ENCODE measurements at regions not wholly inside any gene's neighbourhood (a gene's known extent, or its start where the extent isn't known, plus 50 kb on each side); places are given as distances from the start of the nearest gene placed in this dataset.
"Not testable (repeated sequence)": the region's sequence is repeated elsewhere in the genome, so short reads cannot be mapped to it uniquely, and the experiment has no call there.

- in situ Hi-C loops (cut with MboI): no loop called here
- no peak for DNase-seq
- Histone ChIP-seq H3K9ac (no peak overlapping the region), H3K36me3 (ENCODE audit: low read depth) (no peaks in the 10 kb centered on the region), H3F3A (ENCODE audit: insufficient read depth) (0 out of 2 replicates have a peak, but pooled peaks cover 8% of the 10 kb centered on the region), H3K9me3 (ENCODE audit: low read depth) (peaks cover 5% of the 10 kb centered on the region), H4K20me1 (ENCODE audit: insufficient read depth) (no peaks in the 10 kb centered on the region), H3K79me2 (ENCODE audit: insufficient read depth) (no peaks in the 10 kb centered on the region), H3K4me3 (no peak overlapping the region), H3K27ac (no peak overlapping the region), H3K4me1 (ENCODE audit: insufficient read depth) (peaks cover 12% of the 10 kb centered on the region), H2AFZ (no peak overlapping the region), H3K4me2 (ENCODE audit: unreplicated experiment) (no peak overlapping the region), H3K9me2 (ENCODE audit: insufficient read depth) (no peaks in the 10 kb centered on the region), H3K27me3 (replicated peaks; ENCODE audit: insufficient read depth) (no peaks in the 10 kb centered on the region)
- no peak for TF ChIP-seq EZH2 (IDR thresholded peaks at IDR 0.05; ENCODE audit: insufficient read depth, poor library complexity, severe bottlenecking)
- no peak for TF ChIP-seq EZH2phosphoT487 (IDR thresholded peaks at IDR 0.05; ENCODE audit: insufficient read depth, low read depth)
- WGBS, 2 experiments (ENCODE audit: low coverage in 1 of 2, low lambda C conversion rate in 2 of 2, missing lambda C conversion rate in 2 of 2): 26 to 48% methylated on average over 1 of the region's 1 CpG
Measured at GRCh38 chr6:101086473-101086872, 205.3 kb upstream of the ASCC3 start.

GRCh38 chr6:101088594-101088993 lies 207.5 kb upstream of the ASCC3 start:
- H3K9me2 ChIP-seq (ENCODE audit: insufficient read depth): no peaks in the 10 kb centered on the region
- no peak for DNase-seq
- no peak overlapping the region for H3K9ac ChIP-seq
- H3F3A ChIP-seq (ENCODE audit: insufficient read depth): 0 out of 2 replicates have a peak, but pooled peaks cover 8% of the 10 kb centered on the region
- H2AFZ ChIP-seq: no peak overlapping the region
- H3K9me3 ChIP-seq (ENCODE audit: low read depth): peaks cover 5% of the 10 kb centered on the region
- no peaks in the 10 kb centered on the region for H3K36me3 ChIP-seq (ENCODE audit: low read depth)
- no peak overlapping the region for H3K4me3 ChIP-seq
- no peak overlapping the region for H3K4me2 ChIP-seq (ENCODE audit: unreplicated experiment)
- 14 to 24% methylated on average over 2 of the region's 2 CpGs for WGBS, 2 experiments (ENCODE audit: low coverage in 1 of 2, low lambda C conversion rate in 2 of 2, missing lambda C conversion rate in 2 of 2)
- in situ Hi-C loops (cut with MboI): no loop called here
- H3K27ac ChIP-seq: no peak overlapping the region
- no peaks in the 10 kb centered on the region for H3K79me2 ChIP-seq (ENCODE audit: insufficient read depth)
- TF ChIP-seq EZH2phosphoT487 (IDR thresholded peaks at IDR 0.05; ENCODE audit: insufficient read depth, low read depth) (no peak), EZH2 (IDR thresholded peaks at IDR 0.05; ENCODE audit: insufficient read depth, poor library complexity, severe bottlenecking) (no peak)
- H3K27me3 ChIP-seq (replicated peaks; ENCODE audit: insufficient read depth): no peaks in the 10 kb centered on the region
- peaks cover 6% of the 10 kb centered on the region; the same call in 1 of the 2 replicates for H3K4me1 ChIP-seq (ENCODE audit: insufficient read depth)
- H4K20me1 ChIP-seq (ENCODE audit: insufficient read depth): no peaks in the 10 kb centered on the region

GRCh38 chr6:101089640-101090039 lies 208.5 kb upstream of the ASCC3 start:
- H3K79me2 ChIP-seq (ENCODE audit: insufficient read depth): no peaks in the 10 kb centered on the region
- H3K27ac ChIP-seq: no peak overlapping the region
- peaks cover 5% of the 10 kb centered on the region for H3K9me3 ChIP-seq (ENCODE audit: low read depth)
- WGBS, 2 experiments (ENCODE audit: low coverage in 1 of 2, low lambda C conversion rate in 2 of 2, missing lambda C conversion rate in 2 of 2): 12 to 23% methylated on average over 1 of the region's 1 CpG
- H3K27me3 ChIP-seq (replicated peaks; ENCODE audit: insufficient read depth): no peaks in the 10 kb centered on the region
- TF ChIP-seq EZH2 (IDR thresholded peaks at IDR 0.05; ENCODE audit: insufficient read depth, poor library complexity, severe bottlenecking) (no peak), EZH2phosphoT487 (IDR thresholded peaks at IDR 0.05; ENCODE audit: insufficient read depth, low read depth) (no peak)
- no peak overlapping the region for H3K9ac ChIP-seq
- no peaks in the 10 kb centered on the region for H3K36me3 ChIP-seq (ENCODE audit: low read depth)
- H3K9me2 ChIP-seq (ENCODE audit: insufficient read depth): no peaks in the 10 kb centered on the region
- H4K20me1 ChIP-seq (ENCODE audit: insufficient read depth): no peaks in the 10 kb centered on the region
- DNase-seq: no peak
- H3K4me3 ChIP-seq: no peak overlapping the region
- H3K4me1 ChIP-seq (ENCODE audit: insufficient read depth): no peaks in the 10 kb centered on the region
- in situ Hi-C loops (cut with MboI): no loop called here
- H3F3A ChIP-seq (ENCODE audit: insufficient read depth): no peaks in the 10 kb centered on the region
- no peak overlapping the region for H2AFZ ChIP-seq
- H3K4me2 ChIP-seq (ENCODE audit: unreplicated experiment): no peak overlapping the region

- H4K20me1 ChIP-seq (ENCODE audit: insufficient read depth): no peaks in the 10 kb centered on the region
- no peak overlapping the region for H3K4me2 ChIP-seq (ENCODE audit: unreplicated experiment)
- no peaks in the 10 kb centered on the region for H3K9me2 ChIP-seq (ENCODE audit: insufficient read depth)
- H3K27me3 ChIP-seq (replicated peaks; ENCODE audit: insufficient read depth): no peaks in the 10 kb centered on the region
- no peaks in the 10 kb centered on the region for H3K4me1 ChIP-seq (ENCODE audit: insufficient read depth)
- TF ChIP-seq EZH2phosphoT487 (IDR thresholded peaks at IDR 0.05; ENCODE audit: insufficient read depth, low read depth): no peak
- no peak for TF ChIP-seq EZH2 (IDR thresholded peaks at IDR 0.05; ENCODE audit: insufficient read depth, poor library complexity, severe bottlenecking)
- H3K36me3 ChIP-seq (ENCODE audit: low read depth): no peaks in the 10 kb centered on the region
- in situ Hi-C loops (cut with MboI): no loop called here
- H3K27ac ChIP-seq: no peak overlapping the region
- no peaks in the 10 kb centered on the region for H3K79me2 ChIP-seq (ENCODE audit: insufficient read depth)
- no peak for DNase-seq
- no peak overlapping the region for H3K9ac ChIP-seq
- no peaks in the 10 kb centered on the region for H3F3A ChIP-seq (ENCODE audit: insufficient read depth)
- H3K4me3 ChIP-seq: no peak overlapping the region
- H2AFZ ChIP-seq: no peak overlapping the region
- peaks cover 5% of the 10 kb centered on the region for H3K9me3 ChIP-seq (ENCODE audit: low read depth)
Measured at GRCh38 chr6:101090281-101090680, 209.2 kb upstream of the ASCC3 start.

- H3K36me3 ChIP-seq (ENCODE audit: low read depth); H2AFZ ChIP-seq; H3K79me2 ChIP-seq (ENCODE audit: insufficient read depth); DNase-seq; H3K9ac ChIP-seq; H3K4me1 ChIP-seq (ENCODE audit: insufficient read depth); H4K20me1 ChIP-seq (ENCODE audit: insufficient read depth); H3K9me3 ChIP-seq (ENCODE audit: low read depth); H3K4me2 ChIP-seq (ENCODE audit: unreplicated experiment); H3K27me3 ChIP-seq (replicated peaks; ENCODE audit: insufficient read depth); H3K9me2 ChIP-seq (ENCODE audit: insufficient read depth); H3K27ac ChIP-seq; H3K4me3 ChIP-seq; in situ Hi-C loops (cut with MboI); H3F3A ChIP-seq (ENCODE audit: insufficient read depth): not testable (repeated sequence)
Measured at GRCh38 chr6:101098605-101099004, 217.5 kb upstream of the ASCC3 start.

Data from GM23248 (cell line).